HG03064 (cell line): ENCODE measurements at regions not wholly inside any gene's neighbourhood (a gene's known extent, or its start where the extent isn't known, plus 50 kb on each side); places are given as distances from the start of the nearest gene placed in this dataset.
A peak's percentile ranks its signal among the peaks of the same experiment; 100 is the strongest.

Experiments used
- ATAC-seq: cut with Tn5 transposase; IDR thresholded peaks from one replicate; pipeline ENCODE4 v1.9.1; 2021; ENCODE audit warnings: low read depth; ENCODE audit not compliant: unreplicated experiment

DNA sequence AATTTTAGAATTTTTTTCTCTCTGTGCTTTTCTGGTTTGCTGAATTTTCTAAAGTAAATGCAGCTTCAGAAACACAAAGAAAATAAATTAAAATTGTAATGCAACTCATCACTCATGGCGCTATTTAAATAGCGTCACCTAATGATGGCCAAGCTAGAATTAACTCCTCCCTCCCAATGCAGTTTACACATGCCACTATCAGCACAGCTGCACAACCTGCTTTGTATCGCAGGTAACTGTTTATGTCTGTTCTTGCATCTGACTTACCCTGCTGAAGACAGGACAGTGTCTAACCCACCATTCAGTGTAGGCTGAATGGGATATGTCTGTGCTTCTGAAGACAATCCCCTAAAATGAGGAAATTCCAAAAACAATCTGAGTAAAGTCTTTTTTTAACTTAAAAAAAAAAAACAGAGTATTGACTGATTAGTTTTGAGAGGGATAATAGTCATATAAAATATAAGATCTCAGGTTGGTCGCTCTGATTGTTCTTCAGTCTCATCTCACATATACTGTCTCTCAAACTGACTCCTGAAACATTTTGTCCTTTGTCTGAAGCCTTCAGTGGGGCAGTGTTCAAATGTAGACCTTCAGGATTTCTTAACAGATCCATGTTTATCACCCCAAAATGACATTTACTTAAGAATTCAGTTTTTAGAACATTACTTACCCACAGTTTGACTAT lies 271.4 kb downstream of the ZEB2 start:
- no peak for ATAC-seq

- no peak for ATAC-seq
Observed at GRCh38 chr2:144244938-144245337, 275.0 kb downstream of the ZEB2 start.

DNA sequence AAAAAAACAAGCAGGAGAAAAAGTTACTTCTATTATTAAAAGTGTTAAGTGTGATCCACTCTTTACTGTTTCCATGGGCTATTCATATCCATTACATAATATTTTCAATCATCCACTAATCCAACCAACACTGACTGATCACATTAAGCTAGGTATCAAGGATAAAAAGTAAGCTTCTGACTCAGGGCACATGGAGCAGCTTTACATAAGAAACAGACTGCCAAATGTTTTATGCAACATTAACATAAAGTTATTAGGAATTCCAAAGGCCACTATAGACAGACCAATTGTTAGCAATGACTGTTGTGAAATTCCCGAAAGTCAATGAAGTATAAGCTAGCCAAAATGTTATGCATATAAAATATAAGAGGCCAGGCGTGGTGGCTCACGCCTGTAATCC lies 277.6 kb downstream of the ZEB2 start:
- no peak for ATAC-seq

- no peak for ATAC-seq
Observed at GRCh38 chr2:144241801-144242200, 278.1 kb downstream of the ZEB2 start.

- ATAC-seq = peak; percentile 86
Observed at GRCh38 chr2:144240656-144241339, 279.1 kb downstream of the ZEB2 start.

- ATAC-seq = no peak
Observed at GRCh38 chr2:144239726-144240125, 280.2 kb downstream of the ZEB2 start.

GRCh38 chr2:144239306-144239705 lies 280.6 kb downstream of the ZEB2 start:
- ATAC-seq = no peak

GRCh38 chr2:144237830-144238627 lies 281.9 kb downstream of the ZEB2 start:
- no peak for ATAC-seq

DNA sequence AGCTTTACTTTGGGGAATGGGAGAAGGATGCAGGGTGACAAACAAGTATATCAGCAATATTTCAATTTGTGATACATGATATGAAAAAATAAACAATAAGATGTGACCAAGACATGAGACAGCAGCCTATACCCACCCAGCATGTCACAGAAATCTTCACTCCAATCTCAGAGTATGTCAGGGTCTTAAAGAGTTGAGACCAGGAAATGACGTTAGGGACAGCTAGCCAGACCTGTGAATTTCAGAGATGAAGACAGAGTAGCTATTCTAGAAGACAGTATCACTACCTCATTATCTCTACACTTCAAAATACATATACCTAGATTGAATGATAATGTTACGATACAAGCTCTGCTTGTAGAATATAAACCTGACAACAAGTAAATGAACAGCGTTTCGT lies 282.8 kb downstream of the ZEB2 start:
- ATAC-seq = no peak

DNA sequence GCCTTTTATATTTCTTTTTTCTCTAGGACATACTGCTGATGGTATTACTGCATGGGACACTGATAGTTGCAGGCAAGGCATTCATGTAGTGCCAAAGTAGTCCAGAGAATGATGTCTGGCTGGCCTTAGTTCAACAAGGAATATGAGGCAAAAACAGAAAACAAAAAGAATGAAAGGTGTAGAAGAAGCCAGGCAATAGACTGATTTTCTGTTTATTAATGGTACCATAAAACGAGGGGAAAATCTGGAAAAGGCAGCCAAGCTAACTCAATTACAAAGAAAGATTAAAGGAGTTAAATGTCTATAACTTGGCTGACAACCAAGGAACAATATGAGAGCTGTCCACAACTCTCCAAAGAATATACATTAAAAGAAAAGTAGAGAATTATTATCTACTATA lies 284.9 kb downstream of the ZEB2 start:
- ATAC-seq = no peak

DNA sequence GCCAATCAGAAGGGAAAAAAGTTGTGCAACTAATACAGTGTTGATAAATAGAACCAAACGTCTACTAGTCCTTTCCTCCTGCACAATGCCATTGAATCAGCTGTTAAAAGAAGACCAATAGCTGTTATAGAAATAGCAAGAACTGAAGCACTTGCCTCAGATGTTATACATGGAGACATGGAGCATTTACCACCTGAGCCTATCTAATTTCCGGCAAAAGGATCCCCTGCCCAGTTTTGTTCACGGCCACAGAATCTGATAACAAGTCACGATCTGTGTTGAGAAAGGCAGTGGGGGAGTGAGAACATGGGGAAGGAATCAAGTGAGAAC lies 285.4 kb downstream of the ZEB2 start:
- no peak for ATAC-seq

DNA sequence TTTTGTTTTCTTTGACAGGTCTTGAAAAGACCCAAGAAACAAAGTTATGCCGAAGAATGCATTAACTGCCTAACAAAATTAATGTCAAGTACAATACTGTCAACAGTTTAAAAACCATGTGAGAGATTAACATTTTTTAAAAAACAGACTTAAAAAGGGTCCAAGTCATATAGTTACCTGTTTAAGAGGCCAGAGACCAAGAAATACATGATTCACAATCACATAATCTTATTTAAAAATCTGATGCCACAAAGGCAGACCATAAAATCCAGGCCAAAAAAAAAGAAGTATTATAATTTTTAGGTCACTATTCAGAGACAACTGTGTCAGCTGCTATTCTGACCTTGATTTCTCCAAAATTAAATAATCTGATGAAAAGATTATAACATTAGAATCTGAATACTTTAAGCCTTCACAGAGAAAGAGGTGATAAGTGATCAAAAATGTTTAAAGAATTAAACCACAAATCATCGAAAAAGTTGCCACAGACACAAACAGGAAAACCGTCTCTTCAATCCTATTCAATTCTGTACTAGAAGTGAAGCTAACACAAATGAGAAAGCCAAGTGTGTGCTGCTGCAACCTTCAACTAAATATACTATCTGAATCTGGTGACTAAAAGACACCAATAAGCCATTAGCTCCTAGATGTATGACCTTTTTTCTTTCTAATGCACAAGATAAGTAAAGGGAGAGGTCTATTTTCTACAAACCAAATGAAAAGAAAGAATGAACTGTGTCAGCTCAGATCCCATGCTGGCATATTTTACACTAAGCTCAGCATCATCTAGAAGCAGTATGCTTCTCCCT lies 286.0 kb downstream of the ZEB2 start:
- ATAC-seq = peak; percentile 44

GRCh38 chr2:144233317-144233716 lies 286.6 kb downstream of the ZEB2 start:
- no peak for ATAC-seq

GRCh38 chr2:144230448-144231085 lies 289.4 kb downstream of the ZEB2 start:
- no peak for ATAC-seq

DNA sequence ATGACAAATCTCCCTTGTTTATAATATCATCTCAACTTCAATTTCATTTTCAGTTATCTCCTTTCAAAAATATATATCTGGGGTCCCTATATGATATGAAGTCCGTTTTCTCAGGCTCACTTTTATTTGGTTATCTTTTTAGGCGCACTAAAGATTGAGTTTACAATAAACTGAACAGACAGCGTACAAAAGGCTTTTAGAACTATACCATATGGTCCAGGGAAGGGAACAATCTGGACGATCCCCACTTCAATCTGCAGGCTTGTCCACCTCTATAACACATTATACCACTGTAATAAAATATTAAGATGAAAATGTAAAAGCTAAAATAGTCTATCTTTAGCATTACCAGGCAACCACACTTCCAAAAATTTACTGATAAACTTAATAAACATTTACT lies 289.9 kb downstream of the ZEB2 start:
- ATAC-seq = no peak

DNA sequence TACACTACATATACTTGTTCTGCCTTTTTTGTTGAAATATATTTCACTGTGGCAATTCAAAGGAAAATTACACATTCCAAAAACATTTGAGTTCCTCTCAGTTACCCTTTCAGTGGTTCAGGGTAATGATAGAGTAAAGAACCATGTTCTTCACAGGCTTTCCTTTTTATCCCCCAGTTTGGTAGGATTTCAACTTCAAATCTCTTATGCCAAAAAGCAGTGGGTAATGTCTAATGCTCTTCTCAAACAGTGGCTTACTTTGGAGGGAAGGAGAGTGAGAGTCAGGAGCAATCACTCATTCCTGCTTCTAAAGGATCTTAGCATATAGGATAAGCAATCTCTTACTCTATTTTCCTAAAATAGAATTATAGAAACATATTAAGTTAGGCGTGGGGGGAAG lies 290.6 kb downstream of the ZEB2 start:
- ATAC-seq = no peak

DNA sequence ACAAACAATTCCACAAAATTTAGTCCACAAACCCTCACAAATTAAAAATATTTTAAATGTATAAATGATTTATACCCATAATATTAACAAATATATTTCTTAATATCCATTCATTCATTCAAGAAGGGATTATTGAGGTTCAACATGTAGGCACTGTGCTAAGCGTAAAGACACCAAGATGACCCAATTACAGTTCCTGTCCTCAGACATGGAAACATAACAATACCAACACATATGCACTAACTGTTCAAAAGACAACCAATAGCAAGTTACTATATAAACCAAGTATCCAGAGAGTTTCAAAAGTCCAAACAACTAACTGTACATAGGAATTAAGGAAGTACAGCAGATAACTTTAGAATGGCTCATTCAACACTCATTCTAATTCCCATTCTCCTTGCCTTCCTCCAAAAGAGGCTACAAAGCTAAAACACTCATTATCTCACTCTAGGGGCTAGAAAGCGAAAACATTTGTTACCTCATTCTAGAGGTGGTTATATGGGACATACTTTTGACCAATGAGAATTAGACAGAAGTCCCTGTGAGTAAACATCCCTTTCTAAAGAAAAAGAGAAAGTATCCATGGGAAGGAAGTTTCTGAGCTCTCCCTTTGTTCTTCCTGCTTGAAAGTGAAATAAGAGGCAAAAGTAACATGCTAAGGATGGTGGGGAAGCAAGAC lies 292.4 kb downstream of the ZEB2 start:
- no peak for ATAC-seq

- ATAC-seq = no peak
Observed at GRCh38 chr2:144225076-144225475, 294.8 kb downstream of the ZEB2 start.

DNA sequence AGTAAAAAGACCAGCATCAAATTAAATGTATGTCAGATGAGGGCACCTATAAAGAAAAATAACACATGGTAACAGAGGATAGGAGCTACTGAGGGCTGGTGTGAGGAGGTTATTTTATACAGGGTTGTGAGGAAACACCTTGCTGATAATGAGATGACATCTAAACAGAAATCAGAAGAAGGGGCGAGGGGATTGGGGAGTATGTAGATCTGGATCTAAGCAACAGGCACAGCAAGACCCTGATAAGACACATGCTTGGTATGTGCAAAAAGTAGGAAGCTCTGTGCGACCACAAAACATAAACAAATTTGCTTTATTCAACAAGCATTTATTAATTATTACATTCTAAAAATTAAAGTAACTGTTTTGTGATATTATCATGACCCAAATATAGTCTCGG lies 295.4 kb downstream of the ZEB2 start:
- ATAC-seq = no peak

DNA sequence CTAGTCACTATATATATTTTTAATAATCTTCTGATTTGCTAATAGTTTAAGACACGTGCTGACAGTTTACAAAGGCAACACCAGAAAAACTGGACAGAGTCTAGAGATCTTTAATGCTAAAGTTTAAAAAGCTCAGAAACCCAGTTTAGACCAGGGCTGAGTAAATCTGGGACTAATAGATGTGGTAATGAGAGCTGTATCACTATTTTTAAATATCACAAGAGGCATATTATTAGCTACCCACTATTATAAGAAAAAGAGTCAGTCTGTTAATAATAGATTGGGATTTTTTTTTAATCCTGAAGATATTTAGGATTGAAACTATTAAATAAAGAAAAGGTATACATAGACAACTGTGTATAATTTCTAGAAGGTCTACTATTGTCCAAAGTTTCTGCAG lies 299.9 kb downstream of the ZEB2 start:
- no peak for ATAC-seq
